Thymus (tissue), 11 donors: ENCODE measurements at regions not wholly inside any gene's neighbourhood (a gene's known extent, or its start where the extent isn't known, plus 50 kb on each side); places are given as distances from the start of the nearest gene placed in this dataset.

Source experiments
- DNase-seq, 9 donors: peaks; one replicate each; pipeline ENCODE4 v3.0.0-alpha.2; 2013; ENCODE audit warnings: low spot score in 9 of 9, low read depth in 6 of 9, missing footprints in 1 of 9
- H3K27ac ChIP-seq, 2 donors: one replicate each; pipeline ENCODE4 v1.5.1; 2013; ENCODE audit warnings: control low read depth in 1 of 2, low read depth in 1 of 2, low read length in 1 of 2, mild to moderate bottlenecking in 1 of 2, moderate library complexity in 1 of 2
- H3K27me3 ChIP-seq, 2 donors: one replicate each; pipeline ENCODE4 v1.5.1; 2013; ENCODE audit warnings: low read length in 1 of 2; ENCODE audit not compliant: control insufficient read depth in 2 of 2, insufficient read depth in 1 of 2
- H3K36me3 ChIP-seq, 2 donors: one replicate each; pipeline ENCODE4 v1.5.1; 2013; ENCODE audit warnings: low read length in 1 of 2, mild to moderate bottlenecking in 1 of 2, moderate library complexity in 1 of 2; ENCODE audit not compliant: control insufficient read depth in 2 of 2, insufficient read depth in 2 of 2
- H3K4me1 ChIP-seq, 2 donors: one replicate each; pipeline ENCODE4 v1.5.1; 2013; ENCODE audit warnings: low read length in 2 of 2; ENCODE audit not compliant: control insufficient read depth in 2 of 2, insufficient read depth in 2 of 2
- H3K4me3 ChIP-seq, 2 donors: one replicate each; pipeline ENCODE4 v1.5.1; 2013; ENCODE audit warnings: low read length in 2 of 2, control low read depth in 1 of 2, mild to moderate bottlenecking in 1 of 2
- H3K9me3 ChIP-seq, 2 donors: one replicate each; pipeline ENCODE4 v1.5.1; 2013; ENCODE audit warnings: low read length in 1 of 2, mild to moderate bottlenecking in 1 of 2; ENCODE audit not compliant: control insufficient read depth in 2 of 2, insufficient read depth in 1 of 2
- WGBS: extraction: QIAGEN DNeasy Blood & Tissue Kit; methylation state at CpG from one replicate; pipeline ENCODE4 v1.1.7; 2013; 5-methylcytosine and 5-hydroxymethylcytosine counted together
- donor health status: healthy.

DNA sequence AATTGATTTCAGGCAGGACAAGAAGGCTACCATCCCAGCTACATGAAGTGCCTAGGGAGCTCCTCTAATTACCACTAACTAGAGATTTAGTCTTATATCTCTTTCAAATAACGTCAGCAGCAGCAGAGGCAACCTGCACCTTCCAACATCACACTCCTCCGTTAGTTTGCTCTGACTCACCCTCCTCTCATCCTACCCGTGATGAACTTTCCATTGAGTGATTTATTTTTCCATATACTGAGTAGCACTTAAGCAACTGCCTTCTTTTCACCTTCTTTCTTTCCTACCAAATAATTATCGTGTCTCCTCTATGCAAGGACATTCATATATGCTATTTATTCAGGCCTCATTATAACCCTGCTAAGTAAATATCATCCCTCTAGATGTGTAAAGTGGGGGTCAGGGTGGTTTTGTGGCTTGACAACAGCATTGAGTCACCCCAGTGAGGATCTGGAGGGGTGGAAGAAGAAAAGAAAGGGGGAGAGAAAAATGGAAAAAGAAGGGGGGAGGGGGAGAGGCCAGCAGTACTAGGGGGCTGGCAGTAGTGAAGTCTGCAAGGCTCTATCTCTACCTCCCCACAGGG is 64.6 kb upstream of the CAST start:
- Histone ChIP-seq H3K9me3 (no peaks in the 10 kb centered on the region), H3K36me3 (no peaks in the 10 kb centered on the region), H3K27me3 (no peaks in the 10 kb centered on the region), H3K4me1 (no peaks in the 10 kb centered on the region), H3K27ac (no peak overlapping the region), H3K4me3 (no peak overlapping the region)
- no peak for DNase-seq
- WGBS, result 95% methylated on average over 4 of the region's 4 CpGs

DNA sequence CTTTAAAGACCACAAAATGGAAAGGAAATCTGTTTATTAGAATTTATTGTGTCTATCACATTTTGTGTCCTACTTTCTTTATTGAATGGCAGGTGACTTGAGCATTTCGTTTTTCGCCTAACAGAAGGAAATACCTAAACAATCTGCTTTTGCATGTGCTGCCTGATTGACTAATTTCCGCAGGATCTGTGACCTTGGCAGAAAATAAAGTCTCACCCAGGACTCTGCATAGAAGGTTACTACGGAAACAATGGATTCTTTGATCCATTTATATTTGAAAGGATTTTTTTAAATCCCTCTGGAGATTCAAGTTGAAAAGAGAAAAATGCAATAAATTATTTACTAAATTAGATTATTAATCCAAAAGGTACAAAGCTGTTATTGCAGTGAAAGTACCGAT is 61.0 kb upstream of the CAST start:
- Histone ChIP-seq H3K4me3 (no peak overlapping the region), H3K4me1 (no peaks in the 10 kb centered on the region), H3K9me3 (no peaks in the 10 kb centered on the region), H3K27me3 (no peaks in the 10 kb centered on the region), H3K27ac (no peak overlapping the region), H3K36me3 (no peaks in the 10 kb centered on the region)
- WGBS, result 68% methylated on average over 5 of the region's 5 CpGs
- no peak for DNase-seq

DNA sequence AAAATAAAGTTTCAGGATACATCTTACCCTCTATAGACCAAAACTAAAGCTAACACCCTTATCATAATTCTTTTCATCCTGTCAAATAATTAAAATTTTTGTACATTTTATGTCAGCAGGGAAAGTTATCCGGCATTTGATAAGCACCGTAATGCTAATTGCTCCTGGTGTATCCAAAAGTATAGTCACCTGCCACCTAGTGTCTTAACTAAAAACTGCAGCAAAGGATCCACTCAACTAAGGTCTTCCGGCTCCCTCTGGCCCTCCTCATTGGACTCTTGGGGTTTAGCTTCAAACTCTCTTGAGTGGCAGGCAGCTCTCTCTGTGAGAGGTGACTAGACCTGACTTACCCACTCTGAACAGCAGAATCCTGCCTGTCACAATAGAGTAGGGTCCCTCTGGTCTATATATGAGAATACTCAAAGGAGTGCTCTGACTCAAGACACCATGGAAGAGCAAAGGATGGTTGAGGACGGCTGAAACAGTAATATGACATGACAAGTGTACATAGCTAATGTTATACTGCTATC is 60.4 kb upstream of the CAST start:
- Histone ChIP-seq H3K4me3 (no peak overlapping the region), H3K9me3 (no peaks in the 10 kb centered on the region), H3K4me1 (no peaks in the 10 kb centered on the region), H3K27ac (no peak overlapping the region), H3K27me3 (no peaks in the 10 kb centered on the region), H3K36me3 (no peaks in the 10 kb centered on the region)
- DNase-seq, result peak; percentile 13 to 74 (median 41)
- 37% methylated on average over 4 of the region's 4 CpGs for WGBS

DNA sequence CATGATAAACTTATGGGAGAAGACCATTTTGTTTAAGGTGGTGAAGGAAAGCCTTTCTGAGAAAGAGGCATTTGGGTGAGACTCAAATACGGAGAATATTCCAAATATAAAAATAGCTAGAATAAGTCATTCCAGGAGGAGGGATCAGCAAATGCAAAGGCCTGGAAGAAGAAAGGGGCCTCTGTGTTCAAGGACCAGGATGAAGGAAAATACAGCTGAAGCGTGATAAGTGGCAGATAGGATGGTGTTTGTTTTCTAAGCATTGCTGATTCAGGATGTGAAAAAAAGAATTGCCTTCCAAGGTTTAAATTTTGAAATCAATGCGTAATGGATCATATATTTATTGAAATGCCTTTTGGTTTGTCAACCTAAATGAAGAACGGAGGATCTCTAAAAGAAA is 59.4 kb upstream of the CAST start:
- WGBS, result 96% methylated on average over 4 of the region's 4 CpGs

DNA sequence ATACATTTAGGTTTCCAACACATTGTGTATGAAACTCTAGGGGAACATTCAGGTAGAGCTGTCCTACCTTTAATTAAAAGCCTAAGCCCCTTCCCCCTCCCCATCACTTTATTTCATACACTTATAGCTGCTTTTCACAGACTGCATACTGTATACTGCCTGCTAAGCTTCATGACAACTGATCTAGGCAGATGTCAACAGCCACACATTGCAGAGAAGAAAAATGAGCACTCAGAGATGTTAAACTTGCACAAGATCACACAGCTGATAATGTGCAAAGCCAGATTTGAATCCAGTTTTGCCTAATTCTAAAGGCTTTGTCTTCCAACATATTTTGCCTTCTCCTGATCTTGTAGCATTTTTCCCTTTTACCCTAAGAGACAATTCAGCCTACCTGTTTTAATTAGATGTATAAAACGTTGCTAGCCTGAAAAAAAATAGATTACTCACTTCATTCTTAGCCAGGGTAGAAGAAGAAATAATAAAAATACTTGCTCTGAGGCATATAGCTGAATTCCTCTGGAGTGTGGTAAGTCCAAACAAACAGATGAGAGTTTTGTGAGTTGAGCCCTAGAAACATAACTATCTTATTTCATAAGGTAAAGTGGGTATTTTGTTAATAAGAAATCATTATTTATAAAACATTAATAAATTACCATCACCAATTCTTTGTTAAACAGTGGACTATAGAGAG is 56.9 kb upstream of the CAST start:
- no peaks in the 10 kb centered on the region for H3K4me1 ChIP-seq
- 86% methylated on average over 1 of the region's 1 CpG for WGBS

More for the DNA sequence above, 59.4 kb upstream of the CAST start:
- no peak overlapping the region for H3K27ac ChIP-seq
- H3K9me3 ChIP-seq, result no peaks in the 10 kb centered on the region
- no peaks in the 10 kb centered on the region for H3K27me3 ChIP-seq
- DNase-seq, result no peak
- no peaks in the 10 kb centered on the region for H3K36me3 ChIP-seq
- no peak overlapping the region for H3K4me3 ChIP-seq
- no peaks in the 10 kb centered on the region for H3K4me1 ChIP-seq

DNA sequence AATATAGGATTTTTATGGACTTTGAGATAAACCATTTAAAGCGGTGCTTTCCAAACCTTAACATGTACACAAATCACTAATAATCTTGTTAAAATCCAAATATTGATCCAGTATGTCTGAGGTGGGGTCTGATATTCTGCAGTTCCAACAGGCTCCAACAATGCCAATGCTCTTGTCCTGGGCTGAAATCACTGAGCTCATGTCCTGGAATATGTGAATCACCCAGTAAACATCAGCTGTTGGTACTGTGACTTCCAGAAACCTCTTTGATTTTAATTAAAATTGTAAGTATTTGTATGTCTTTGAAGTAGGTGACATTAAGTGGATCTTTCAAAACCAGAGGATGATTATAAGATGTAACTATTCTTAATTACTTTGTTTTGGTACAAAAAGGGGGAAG is 52.8 kb upstream of the CAST start:
- no peak for DNase-seq
- no peak overlapping the region for H3K27ac ChIP-seq
- H3K4me1 ChIP-seq, result no peaks in the 10 kb centered on the region
- H3K4me3 ChIP-seq, result no peak overlapping the region
- H3K9me3 ChIP-seq, result no peaks in the 10 kb centered on the region
- H3K36me3 ChIP-seq, result no peaks in the 10 kb centered on the region
- 44% methylated on average over 1 of the region's 1 CpG for WGBS
- no peaks in the 10 kb centered on the region for H3K27me3 ChIP-seq

More for the DNA sequence above, 56.9 kb upstream of the CAST start:
- Histone ChIP-seq H3K9me3 (no peaks in the 10 kb centered on the region), H3K4me3 (no peak overlapping the region), H3K27me3 (no peaks in the 10 kb centered on the region), H3K36me3 (no peaks in the 10 kb centered on the region), H3K27ac (no peak overlapping the region)
- DNase-seq, result no peak

DNA sequence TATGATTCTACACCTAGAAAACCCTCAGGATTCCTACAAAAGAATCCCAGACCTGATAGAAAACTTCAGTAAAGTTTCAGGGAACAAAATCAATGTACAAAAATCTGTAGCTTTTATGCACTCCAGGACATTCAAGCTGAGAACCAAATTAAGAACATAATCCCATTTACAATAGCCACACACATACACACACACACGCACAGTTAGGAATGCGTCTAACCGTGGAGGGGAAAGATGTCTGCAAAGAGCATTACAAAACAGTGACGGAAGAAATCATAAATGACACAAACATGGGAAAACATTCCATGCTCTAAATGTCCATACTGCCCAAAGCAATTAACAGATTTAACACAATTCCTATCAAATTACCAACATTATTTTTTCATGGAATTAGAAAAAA is 51.4 kb upstream of the CAST start:
- no peak for DNase-seq

DNA sequence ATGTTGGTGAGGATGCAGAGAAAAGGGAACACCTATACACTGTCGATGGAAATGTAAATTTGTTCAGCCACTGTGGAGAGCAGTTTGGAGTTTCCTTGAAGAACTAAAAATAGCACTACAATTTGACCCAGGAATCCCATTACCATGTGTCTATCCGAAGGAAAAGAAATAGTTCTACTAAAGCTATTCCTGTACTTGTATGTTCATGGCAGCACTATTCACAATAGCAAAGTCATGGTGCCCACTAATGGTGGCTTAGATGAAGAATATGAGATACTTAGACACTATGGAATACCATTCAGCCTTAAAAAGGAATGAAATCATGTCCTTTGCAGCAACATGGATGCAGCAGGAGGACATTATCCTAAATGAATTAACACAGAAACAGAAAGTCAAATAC is 50.2 kb upstream of the CAST start:
- no peaks in the 10 kb centered on the region for H3K36me3 ChIP-seq
- no peaks in the 10 kb centered on the region for H3K4me1 ChIP-seq
- H3K9me3 ChIP-seq, result no peaks in the 10 kb centered on the region
- H3K4me3 ChIP-seq, result no peak overlapping the region
- H3K27ac ChIP-seq, result no peak overlapping the region
- H3K27me3 ChIP-seq, result peaks cover 0 to 2% of the 10 kb centered on the region in 2 donors
- DNase-seq, result no peak
- 70% methylated on average over 2 of the region's 2 CpGs for WGBS

More for the DNA sequence above, 51.4 kb upstream of the CAST start:
- H3K4me1 ChIP-seq, result no peaks in the 10 kb centered on the region
- H3K27ac ChIP-seq, result no peak overlapping the region
- peaks cover 0 to 2% of the 10 kb centered on the region in 2 donors for H3K27me3 ChIP-seq
- H3K36me3 ChIP-seq, result no peaks in the 10 kb centered on the region
- 95% methylated on average over 4 of the region's 4 CpGs for WGBS
- no peak overlapping the region for H3K4me3 ChIP-seq
- no peaks in the 10 kb centered on the region for H3K9me3 ChIP-seq
